Neural progenitor cell (in vitro differentiated cells): ENCODE measurements at regions not wholly inside any gene's neighbourhood (a gene's known extent, or its start where the extent isn't known, plus 50 kb on each side); places are given as distances from the start of the nearest gene placed in this dataset.

Source experiments
- EZH2 ChIP-seq: fragments of 200-600 bp; sonication (generic); IDR thresholded peaks from 2 replicates; pipeline ENCODE4 v1.6.1; 2017; ENCODE audit warnings: antibody characterized with exemption, mild to moderate bottlenecking, moderate library complexity
- EZH2phosphoT487 ChIP-seq: fragments of 200-600 bp; sonication (generic); IDR thresholded peaks from 2 replicates; pipeline ENCODE4 v1.6.1; 2017; ENCODE audit warnings: antibody characterized with exemption
- TF ChIP-seq, protein P1 (sequence below): fragments of 200-600 bp; sonication (generic); IDR thresholded peaks from 2 replicates; pipeline ENCODE4 v1.5.1; 2017; ENCODE audit warnings: antibody characterized with exemption, mild to moderate bottlenecking

- TF ChIP-seq, protein P1, sequence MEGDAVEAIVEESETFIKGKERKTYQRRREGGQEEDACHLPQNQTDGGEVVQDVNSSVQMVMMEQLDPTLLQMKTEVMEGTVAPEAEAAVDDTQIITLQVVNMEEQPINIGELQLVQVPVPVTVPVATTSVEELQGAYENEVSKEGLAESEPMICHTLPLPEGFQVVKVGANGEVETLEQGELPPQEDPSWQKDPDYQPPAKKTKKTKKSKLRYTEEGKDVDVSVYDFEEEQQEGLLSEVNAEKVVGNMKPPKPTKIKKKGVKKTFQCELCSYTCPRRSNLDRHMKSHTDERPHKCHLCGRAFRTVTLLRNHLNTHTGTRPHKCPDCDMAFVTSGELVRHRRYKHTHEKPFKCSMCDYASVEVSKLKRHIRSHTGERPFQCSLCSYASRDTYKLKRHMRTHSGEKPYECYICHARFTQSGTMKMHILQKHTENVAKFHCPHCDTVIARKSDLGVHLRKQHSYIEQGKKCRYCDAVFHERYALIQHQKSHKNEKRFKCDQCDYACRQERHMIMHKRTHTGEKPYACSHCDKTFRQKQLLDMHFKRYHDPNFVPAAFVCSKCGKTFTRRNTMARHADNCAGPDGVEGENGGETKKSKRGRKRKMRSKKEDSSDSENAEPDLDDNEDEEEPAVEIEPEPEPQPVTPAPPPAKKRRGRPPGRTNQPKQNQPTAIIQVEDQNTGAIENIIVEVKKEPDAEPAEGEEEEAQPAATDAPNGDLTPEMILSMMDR: no peak
- TF ChIP-seq EZH2: no peak
- TF ChIP-seq EZH2phosphoT487: no peak
These were observed 124.1 kb upstream of the RBM19 start for GRCh38 chr12:114090211-114090610.
